Left renal pelvis (tissue), 4 donors: ENCODE measurements at regions not wholly inside any gene's neighbourhood (a gene's known extent, or its start where the extent isn't known, plus 50 kb on each side); places are given as distances from the start of the nearest gene placed in this dataset.

Experiments used
- DNase-seq, 4 donors: peaks; one replicate each; pipeline ENCODE4 v3.0.0-alpha.2; 2013; ENCODE audit warnings: low read depth in 4 of 4, low spot score in 3 of 4

- no peak for DNase-seq
These were observed 54.6 kb upstream of the PARM1 start for GRCh38 chr4:74878323-74878722.

GRCh38 chr4:74875451-74875850 lies 57.5 kb upstream of the PARM1 start:
- no peak for DNase-seq

GRCh38 chr4:74874753-74875367 lies 58.1 kb upstream of the PARM1 start:
- peak; percentile 68 to 77 (median 72) for DNase-seq

- DNase-seq, result no peak
These were observed 59.2 kb upstream of the PARM1 start for GRCh38 chr4:74873545-74874301.

- no peak for DNase-seq
These were observed 64.7 kb upstream of the BTC start for GRCh38 chr4:74858921-74859562.

GRCh38 chr4:74855879-74856278 lies 61.6 kb upstream of the BTC start:
- no peak for DNase-seq

- DNase-seq, result no peak
These were observed 54.5 kb upstream of the BTC start for GRCh38 chr4:74848774-74849173.

- no peak for DNase-seq
These were observed 51.5 kb upstream of the BTC start for GRCh38 chr4:74845834-74846233.
